Esophagus muscularis mucosa (tissue), 4 donors: ENCODE measurements at regions not wholly inside any gene's neighbourhood (a gene's known extent, or its start where the extent isn't known, plus 50 kb on each side); places are given as distances from the start of the nearest gene placed in this dataset.

Source experiments
- DNase-seq: peaks from one replicate; pipeline ENCODE4 v3.0.0-alpha.2; 2017; ENCODE audit errors: extremely low spot score
- H3K27ac ChIP-seq, 4 donors: fragments of 200-600 bp; sonication (generic); replicated peaks in 1 of 4; 1 replicate in 3 of 4; 2 replicates in 1 of 4; pipeline ENCODE4 v1.5.1; 2016 to 2019; ENCODE audit warnings: mild to moderate bottlenecking in 1 of 4
- H3K27me3 ChIP-seq, 4 donors: fragments of 200-600 bp; sonication (generic); one replicate each; pipeline versions ENCODE4 v1.5.1 to v1.6.0; 2016 to 2019
- H3K36me3 ChIP-seq, 4 donors: fragments of 200-600 bp; sonication (generic); one replicate each; pipeline ENCODE4 v1.5.1; 2016 to 2019
- H3K4me1 ChIP-seq, 4 donors: fragments of 200-600 bp; sonication (generic); one replicate each; pipeline ENCODE4 v1.5.1; 2016 to 2019
- H3K4me3 ChIP-seq, 4 donors: fragments of 200-600 bp; sonication (generic); 1 replicate in 2 of 4; 2 replicates in 2 of 4; pipeline ENCODE4 v1.5.1; 2016 to 2019; ENCODE audit warnings: mild to moderate bottlenecking in 4 of 4, moderate library complexity in 1 of 4
- H3K9me3 ChIP-seq, 4 donors: fragments of 200-600 bp; sonication (generic); 1 replicate in 3 of 4; 2 replicates in 1 of 4; pipeline ENCODE4 v1.5.1; 2016 to 2019
- CTCF ChIP-seq, 3 experiments: fragments of 200-600 bp in 2 of 3; fragments of 450-650 bp in 1 of 3; sonication (generic) in 2 of 3; IDR thresholded peaks; one replicate each; pipeline ENCODE4 v1.5.1; 2017 to 2019; ENCODE audit warnings: antibody characterized with exemption in 3 of 3, mild to moderate bottlenecking in 2 of 3, moderate library complexity in 1 of 3
- EP300 ChIP-seq: sonication (generic); formaldehyde crosslinking; IDR thresholded peaks from one replicate; pipeline ENCODE4 v1.6.1; 2017; ENCODE audit warnings: antibody characterized with exemption
- POLR2A ChIP-seq: fragments of 450-650 bp; IDR thresholded peaks from one replicate; pipeline ENCODE4 v1.6.1; 2017; ENCODE audit warnings: antibody characterized with exemption, moderate library complexity, mild to moderate bottlenecking, low read depth
- POLR2AphosphoS5 ChIP-seq, 2 donors: sonication (generic); formaldehyde crosslinking; IDR thresholded peaks; one replicate each; pipeline ENCODE4 v1.6.1; 2017; ENCODE audit warnings: antibody characterized with exemption in 2 of 2
- WGBS: methylation state at CpG from one replicate; pipeline ENCODE4 v1.1.5; 2018; 5-methylcytosine and 5-hydroxymethylcytosine counted together
- intact Hi-C: fragments of 100-400 bp; cut with DNase I; formaldehyde crosslinking; loops from one replicate; pipeline ENCODE4 v1.15.1; 2023

- Histone ChIP-seq H3K4me1 (peaks cover 0 to 12% (median 10%) of the 10 kb centered on the region in 4 donors), H3K36me3 (no peaks in the 10 kb centered on the region), H3K27me3 (no peaks in the 10 kb centered on the region), H3K9me3 (no peaks in the 10 kb centered on the region), H3K27ac (no peak overlapping the region), H3K4me3 (no peak overlapping the region)
- intact Hi-C loops = no loop called here
- no peak for TF ChIP-seq CTCF (IDR thresholded peaks at IDR 0.05)
- no peak for DNase-seq
- 61% methylated on average over 3 of the region's 3 CpGs for WGBS
Measured at GRCh38 chr1:218783916-218784315, 389.8 kb upstream of the LYPLAL1 start.

GRCh38 chr1:218785928-218786327 lies 387.8 kb upstream of the LYPLAL1 start:
- no peaks in the 10 kb centered on the region for H3K9me3 ChIP-seq
- H3K27me3 ChIP-seq = no peaks in the 10 kb centered on the region
- intact Hi-C loops = no loop called here
- no peak overlapping the region for H3K4me3 ChIP-seq
- H3K4me1 ChIP-seq = peaks cover 0 to 12% (median 10%) of the 10 kb centered on the region in 4 donors
- 10% methylated on average over 4 of the region's 4 CpGs for WGBS
- peak in 1 of 2 donors; percentile 28 for TF ChIP-seq POLR2AphosphoS5 (IDR thresholded peaks at IDR 0.05)
- no peak for TF ChIP-seq EP300
- no peak for DNase-seq
- peak overlapping the region in 3 of 4 donors; percentile 5 to 24 (median 23) for H3K27ac ChIP-seq
- no peaks in the 10 kb centered on the region for H3K36me3 ChIP-seq

- DNase-seq = no peak
- no peak for TF ChIP-seq EP300
- TF ChIP-seq CTCF (IDR thresholded peaks at IDR 0.05) = no peak
- TF ChIP-seq POLR2A = no peak
- TF ChIP-seq POLR2AphosphoS5 (IDR thresholded peaks at IDR 0.05) = no peak
- H3K9me3 ChIP-seq = no peaks in the 10 kb centered on the region
- no peaks in the 10 kb centered on the region for H3K36me3 ChIP-seq
- H3K27ac ChIP-seq = no peak overlapping the region
- H3K27me3 ChIP-seq = no peaks in the 10 kb centered on the region
- H3K4me1 ChIP-seq = peaks cover 0 to 12% (median 10%) of the 10 kb centered on the region in 4 donors
- intact Hi-C loops = no loop called here
- H3K4me3 ChIP-seq = no peak overlapping the region
- WGBS = 85% methylated on average over 6 of the region's 6 CpGs
Measured at GRCh38 chr1:218787826-218788225, 385.9 kb upstream of the LYPLAL1 start.

GRCh38 chr1:218796773-218797172 lies 376.9 kb upstream of the LYPLAL1 start:
- DNase-seq = no peak
- WGBS = 100% methylated on average over 3 of the region's 3 CpGs

GRCh38 chr1:218802799-218803198 lies 370.9 kb upstream of the LYPLAL1 start:
- WGBS = 91% methylated on average over 3 of the region's 3 CpGs
- no peak for TF ChIP-seq EP300
- TF ChIP-seq POLR2AphosphoS5 (IDR thresholded peaks at IDR 0.05) = no peak
- no peak for TF ChIP-seq POLR2A
- no peak for TF ChIP-seq CTCF (IDR thresholded peaks at IDR 0.05)
- H3K4me1 ChIP-seq = no peaks in the 10 kb centered on the region
- no peaks in the 10 kb centered on the region for H3K36me3 ChIP-seq
- intact Hi-C loops = no loop called here
- H3K27ac ChIP-seq = no peak overlapping the region
- H3K4me3 ChIP-seq = no peak overlapping the region
- H3K9me3 ChIP-seq = no peaks in the 10 kb centered on the region
- H3K27me3 ChIP-seq = no peaks in the 10 kb centered on the region
- no peak for DNase-seq

More at GRCh38 chr1:218796773-218797172, 376.9 kb upstream of the LYPLAL1 start:
- Histone ChIP-seq H3K27me3 (no peaks in the 10 kb centered on the region), H3K27ac (no peak overlapping the region), H3K9me3 (no peaks in the 10 kb centered on the region), H3K36me3 (no peaks in the 10 kb centered on the region), H3K4me1 (no peaks in the 10 kb centered on the region), H3K4me3 (no peak overlapping the region)
- TF ChIP-seq EP300 = no peak
- TF ChIP-seq POLR2A = no peak
- no peak for TF ChIP-seq POLR2AphosphoS5 (IDR thresholded peaks at IDR 0.05)
- TF ChIP-seq CTCF (IDR thresholded peaks at IDR 0.05) = no peak
- intact Hi-C loops = no loop called here
